Esophagus squamous epithelium (tissue), 5 donors: ENCODE measurements at regions not wholly inside any gene's neighbourhood (a gene's known extent, or its start where the extent isn't known, plus 50 kb on each side); places are given as distances from the start of the nearest gene placed in this dataset.

Experiments used
- DNase-seq: peaks from one replicate; lab custom pipeline; 2025; lab: John Stamatoyannopoulos, UW
- H3K27ac ChIP-seq, 4 donors: fragments of 200-600 bp; sonication (generic); one replicate each; pipeline ENCODE4 v1.5.1; 2016 to 2019; ENCODE audit warnings: mild to moderate bottlenecking in 1 of 4
- H3K27me3 ChIP-seq, 4 donors: fragments of 200-600 bp; sonication (generic); 1 replicate in 3 of 4; 2 replicates in 1 of 4; pipeline versions ENCODE4 v1.5.1 to v1.6.0; 2017 to 2021; ENCODE audit warnings: antibody characterized with exemption in 1 of 4
- H3K36me3 ChIP-seq, 3 donors: fragments of 200-600 bp; sonication (generic); one replicate each; pipeline ENCODE4 v1.5.1; 2016 to 2019
- H3K4me1 ChIP-seq, 3 donors: fragments of 200-600 bp; sonication (generic); one replicate each; pipeline ENCODE4 v1.5.1; 2017 to 2019
- H3K4me3 ChIP-seq, 4 donors: fragments of 200-600 bp; sonication (generic); 1 replicate in 3 of 4; 2 replicates in 1 of 4; pipeline ENCODE4 v1.5.1; 2016 to 2019; ENCODE audit warnings: mild to moderate bottlenecking in 2 of 4, moderate library complexity in 1 of 4
- H3K9me3 ChIP-seq, 3 donors: fragments of 200-600 bp; sonication (generic); one replicate each; pipeline ENCODE4 v1.5.1; 2016 to 2019
- CTCF ChIP-seq, 6 experiments: fragments of 450-650 bp in 4 of 6; fragments of 200-600 bp in 2 of 6; sonication (generic) in 2 of 6; IDR thresholded peaks; one replicate each; pipeline ENCODE4 v1.5.1; 2016 to 2019; ENCODE audit warnings: antibody characterized with exemption in 6 of 6, mild to moderate bottlenecking in 4 of 6, moderate library complexity in 4 of 6
- POLR2A ChIP-seq, 4 donors: fragments of 450-650 bp; IDR thresholded peaks; one replicate each; pipeline ENCODE4 v1.6.1; 2017; ENCODE audit warnings: antibody characterized with exemption in 4 of 4, mild to moderate bottlenecking in 4 of 4, moderate library complexity in 3 of 4
- WGBS, 2 donors: methylation state at CpG; one replicate each; pipeline ENCODE4 v1.1.5; 2018; 5-methylcytosine and 5-hydroxymethylcytosine counted together
- intact Hi-C: fragments of 100-400 bp; cut with DNase I; formaldehyde crosslinking; loops from one replicate; pipeline ENCODE4 v1.15.0; 2022
- donor health status: DM: yes; HTN: yes; CAD: no.

- intact Hi-C loops, result no loop called here
- Histone ChIP-seq H3K4me1 (no peaks in the 10 kb centered on the region), H3K27ac (no peak overlapping the region), H3K27me3 (no peaks in the 10 kb centered on the region), H3K4me3 (no peak overlapping the region), H3K36me3 (no peaks in the 10 kb centered on the region), H3K9me3 (no peaks in the 10 kb centered on the region)
- 60 to 70% methylated on average over 7 to 9 of the region's 9 CpGs for WGBS, 2 donors
- TF ChIP-seq POLR2A (IDR thresholded peaks at IDR 0.05), result no peak
- no peak for DNase-seq
These were observed 192.5 kb downstream of the RSL24D1 start for GRCh38 chr15:55003965-55004873.

- Histone ChIP-seq H3K27me3 (no peaks in the 10 kb centered on the region), H3K36me3 (no peaks in the 10 kb centered on the region), H3K4me1 (no peaks in the 10 kb centered on the region), H3K9me3 (no peaks in the 10 kb centered on the region), H3K27ac (no peak overlapping the region), H3K4me3 (no peak overlapping the region)
- DNase-seq, result no peak
- TF ChIP-seq POLR2A (IDR thresholded peaks at IDR 0.05) (no peak), CTCF (IDR thresholded peaks at IDR 0.05) (no peak)
- WGBS, 2 donors, result 80 to 100% methylated on average over 1 of the region's 1 CpG
- intact Hi-C loops, result no loop called here
These were observed 198.1 kb downstream of the RSL24D1 start for GRCh38 chr15:54998661-54999060.

DNA sequence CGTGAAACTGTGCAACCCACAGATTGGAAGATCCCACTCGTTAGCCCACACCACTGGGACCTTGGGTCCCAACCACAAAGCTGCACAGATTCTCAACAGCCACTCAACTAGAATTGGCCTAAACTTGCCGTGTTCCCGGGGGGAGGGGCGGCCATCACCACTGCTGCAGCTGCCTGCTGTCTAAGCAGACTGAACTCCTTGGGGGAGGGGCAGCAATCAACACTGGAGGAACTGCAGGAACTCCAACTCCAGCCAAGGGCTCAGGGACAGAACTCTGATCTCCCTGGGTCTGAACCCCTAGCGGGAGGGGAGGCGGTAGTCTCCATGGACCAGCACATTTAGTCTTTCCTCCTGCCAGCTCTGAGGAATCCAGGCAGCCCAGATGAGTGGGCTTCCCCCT lies 205.9 kb downstream of the RSL24D1 start:
- Histone ChIP-seq H3K4me1 (no peaks in the 10 kb centered on the region), H3K9me3 (peaks cover 0 to 6% (median 0%) of the 10 kb centered on the region in 3 donors), H3K27me3 (no peaks in the 10 kb centered on the region), H3K36me3 (no peaks in the 10 kb centered on the region), H3K4me3 (no peak overlapping the region), H3K27ac (no peak overlapping the region)
- 80% methylated on average over 4 of the region's 7 CpGs; no CpG with 5 or more reads in 1 of the 2 donors for WGBS, 2 donors
- intact Hi-C loops, result no loop called here
- TF ChIP-seq CTCF (IDR thresholded peaks at IDR 0.05), result no peak
- no peak for DNase-seq

- 83 to 85% methylated on average over 3 of the region's 3 CpGs for WGBS, 2 donors
- peaks cover 0 to 6% (median 0%) of the 10 kb centered on the region in 3 donors for H3K9me3 ChIP-seq
- no peak overlapping the region for H3K4me3 ChIP-seq
- no peak overlapping the region for H3K27ac ChIP-seq
- intact Hi-C loops, result no loop called here
- TF ChIP-seq CTCF (IDR thresholded peaks at IDR 0.05) (no peak), POLR2A (IDR thresholded peaks at IDR 0.05) (no peak)
- H3K27me3 ChIP-seq, result no peaks in the 10 kb centered on the region
- H3K36me3 ChIP-seq, result no peaks in the 10 kb centered on the region
- H3K4me1 ChIP-seq, result no peaks in the 10 kb centered on the region
- DNase-seq, result no peak
These were observed 208.9 kb downstream of the RSL24D1 start for GRCh38 chr15:54987881-54988280.

- Histone ChIP-seq H3K36me3 (no peaks in the 10 kb centered on the region), H3K4me3 (no peak overlapping the region), H3K9me3 (no peaks in the 10 kb centered on the region), H3K27me3 (no peaks in the 10 kb centered on the region), H3K27ac (no peak overlapping the region), H3K4me1 (no peaks in the 10 kb centered on the region)
- TF ChIP-seq POLR2A (IDR thresholded peaks at IDR 0.05) (no peak), CTCF (IDR thresholded peaks at IDR 0.05) (no peak)
- WGBS, 2 donors, result 53 to 59% methylated on average over 4 of the region's 4 CpGs
- intact Hi-C loops, result no loop called here
- DNase-seq, result no peak
These were observed 216.8 kb downstream of the RSL24D1 start for GRCh38 chr15:54979964-54980363.
